ENCODE measurements at regions not wholly inside any gene's neighbourhood (a gene's known extent, or its start where the extent isn't known, plus 50 kb on each side); places are given as distances from the start of the nearest gene placed in this dataset.

GRCh38 chr9:95580812-95581761 is 64.3 kb upstream of the PTCH1 start:
- no peaks in the 10 kb centered on the region for H3K36me3 ChIP-seq (ENCODE audit: control insufficient read depth in 2 of 2, insufficient read depth in 1 of 2, low read length in 2 of 2)
- ChIA-PET CTCF (no interaction called here), POLR2A (no interaction called here)
- H3K4me3 ChIP-seq (ENCODE audit: low read depth, low read length) = no peak overlapping the region
- peak overlapping the region; percentile 87 for H3K27ac ChIP-seq (ENCODE audit: extremely low read depth, low read depth, low read length)
- no peaks in the 10 kb centered on the region for H3K9me3 ChIP-seq (ENCODE audit: control insufficient read depth, insufficient read depth, low read depth, low read length)
- peaks cover 12% of the 10 kb centered on the region for H3K4me1 ChIP-seq (ENCODE audit: control insufficient read depth, insufficient read depth, low read length)
- peak; percentile 63; the same call in 1 of the 2 replicates for TF ChIP-seq ZBTB44 (tag by site-specific recombination; IDR thresholded peaks at IDR 0.05)
- peak; percentile 57 for TF ChIP-seq ZNF341 (tag by site-specific recombination; IDR thresholded peaks at IDR 0.05; ENCODE audit: low read depth)
- TF ChIP-seq GLIS1 (tag by site-specific recombination; IDR thresholded peaks at IDR 0.05) = peak; percentile 91
- TF ChIP-seq ZNF580 (tag by site-specific recombination; IDR thresholded peaks at IDR 0.05) = peak; percentile 79
- no peak for TF ChIP-seq PBX3 (CRISPR knock-in tag; IDR thresholded peaks at IDR 0.05)
- peak; percentile 97 for TF ChIP-seq ZNF843 (tag by site-specific recombination; IDR thresholded peaks at IDR 0.05)
- TF ChIP-seq ZFP69B (tag by site-specific recombination; IDR thresholded peaks at IDR 0.05) = 0 out of 2 replicates have a peak, but pooled peaks have one; percentile 22
- TF ChIP-seq ZNF549 (tag by site-specific recombination; IDR thresholded peaks at IDR 0.05) = no peak
- TF ChIP-seq RBAK (tag by site-specific recombination; IDR thresholded peaks at IDR 0.05) = no peak
- TF ChIP-seq ZNF24 (tag by site-specific recombination; IDR thresholded peaks at IDR 0.05) = peak; percentile 61
- TF ChIP-seq ZNF629 (tag by site-specific recombination; IDR thresholded peaks at IDR 0.05) = peak; percentile 60
- peak; percentile 79 for TF ChIP-seq KLF1 (tag by site-specific recombination; IDR thresholded peaks at IDR 0.05)
- TF ChIP-seq ZNF280D (tag by site-specific recombination; IDR thresholded peaks at IDR 0.05) = no peak
- TF ChIP-seq ZSCAN30 (tag by site-specific recombination; IDR thresholded peaks at IDR 0.05) = peak; percentile 72; the same call in 1 of the 2 replicates
- 0 out of 2 replicates have a peak, but pooled peaks have one; percentile 30 for TF ChIP-seq ZNF398 (tag by site-specific recombination; IDR thresholded peaks at IDR 0.05)
- TF ChIP-seq ZNF248 (tag by site-specific recombination; IDR thresholded peaks at IDR 0.05) = no peak
- TF ChIP-seq ZNF449 (tag by site-specific recombination; IDR thresholded peaks at IDR 0.05) = no peak
- no peak for TF ChIP-seq AEBP2 (tag by site-specific recombination; IDR thresholded peaks at IDR 0.05; ENCODE audit: borderline replicate concordance)
- TF ChIP-seq KLF7 (tag by site-specific recombination; IDR thresholded peaks at IDR 0.05; ENCODE audit: borderline replicate concordance) = peak; percentile 46; the same call in 1 of the 2 replicates
- TF ChIP-seq TRIM28 (IDR thresholded peaks at IDR 0.05; ENCODE audit: borderline replicate concordance, low read length) = peak; percentile 70; the same call in 1 of the 2 replicates
